CD4-positive, alpha-beta T cell treated with Interleukin-10 for 1 hour (primary cell): ENCODE measurements at regions not wholly inside any gene's neighbourhood (a gene's known extent, or its start where the extent isn't known, plus 50 kb on each side); places are given as distances from the start of the nearest gene placed in this dataset.

ENCODE experiments used
- DNase-seq: peaks from one replicate; pipeline ENCODE4 v3.0.0-alpha.2; 2020

DNA sequence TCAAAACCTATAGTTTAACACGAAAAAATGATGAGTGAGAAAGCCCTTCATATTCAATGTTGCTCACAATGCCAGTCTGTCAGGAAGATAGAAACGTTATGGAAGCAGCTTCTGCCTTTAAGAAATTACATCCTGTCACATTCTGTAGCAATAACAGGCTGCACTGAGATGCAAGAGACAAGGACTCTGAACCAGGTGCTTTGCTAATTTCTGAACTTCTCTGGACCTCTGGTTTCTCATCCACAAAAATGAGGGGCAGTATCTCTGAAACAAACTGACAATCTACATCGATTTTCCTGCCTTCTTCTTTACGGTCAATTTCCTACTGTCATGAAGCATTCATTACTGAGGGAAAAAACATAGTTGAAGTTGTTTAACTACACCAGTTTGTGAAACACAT, 234.0 kb downstream of the SNX13 start:
- DNase-seq: no peak

DNA sequence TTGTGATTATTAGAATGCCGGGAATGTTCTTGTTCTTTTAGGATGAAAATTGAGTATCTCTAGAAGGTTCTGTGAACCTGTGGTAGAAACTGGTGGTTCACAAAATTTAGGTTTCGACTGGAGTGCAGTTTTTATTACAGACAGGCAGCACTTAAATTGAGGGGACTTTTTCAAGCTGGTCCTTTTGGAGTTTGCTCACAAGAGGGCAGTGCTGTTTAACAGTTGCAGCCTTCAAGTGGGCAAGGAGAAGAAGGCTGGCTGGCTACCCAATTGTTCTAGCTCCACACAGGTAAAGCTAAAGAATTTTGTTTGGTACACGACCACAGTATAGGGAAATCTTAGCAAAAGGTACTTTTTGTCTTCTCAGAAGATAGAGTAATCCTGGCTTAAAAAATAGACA, 233.6 kb downstream of the SNX13 start:
- peak; percentile 38 for DNase-seq

DNA sequence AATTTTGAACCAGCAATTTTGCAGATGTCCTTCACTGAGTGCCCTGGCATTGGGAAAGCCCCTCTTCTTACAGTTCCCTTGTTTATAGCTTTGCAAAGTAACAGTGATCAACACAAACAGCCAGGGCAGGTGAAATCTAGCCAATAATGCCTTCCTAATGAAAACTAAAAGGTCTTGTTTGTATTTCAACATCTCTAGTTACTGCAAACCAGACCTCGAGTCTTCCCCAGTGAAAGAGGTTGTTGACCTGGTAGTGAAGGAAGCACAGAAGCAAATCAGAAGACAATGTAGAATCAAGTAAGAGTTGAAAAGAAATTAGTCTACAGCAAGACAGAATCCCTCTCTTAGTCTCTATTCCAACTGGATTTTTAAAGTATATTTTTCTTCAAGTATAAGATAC, 231.2 kb downstream of the SNX13 start:
- no peak for DNase-seq

DNA sequence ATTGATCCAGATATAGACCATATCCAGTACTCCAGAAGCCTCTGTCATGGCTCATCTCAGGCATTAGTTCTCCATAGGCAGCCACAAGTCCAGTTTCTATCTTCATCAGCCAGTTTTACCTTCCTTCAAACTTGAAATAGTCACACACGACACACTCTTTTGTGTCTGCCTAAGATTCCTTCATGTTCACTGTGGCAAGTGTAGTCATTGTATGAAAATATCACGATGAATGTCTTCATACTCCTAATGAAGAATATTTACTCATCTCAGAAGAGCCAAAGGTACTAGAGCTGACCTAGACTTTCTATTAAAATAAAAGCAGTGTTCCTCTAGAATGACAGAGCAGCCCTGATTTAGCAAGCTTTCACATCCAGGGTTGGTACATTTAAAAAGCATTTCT, 230.7 kb downstream of the SNX13 start:
- DNase-seq: no peak

DNA sequence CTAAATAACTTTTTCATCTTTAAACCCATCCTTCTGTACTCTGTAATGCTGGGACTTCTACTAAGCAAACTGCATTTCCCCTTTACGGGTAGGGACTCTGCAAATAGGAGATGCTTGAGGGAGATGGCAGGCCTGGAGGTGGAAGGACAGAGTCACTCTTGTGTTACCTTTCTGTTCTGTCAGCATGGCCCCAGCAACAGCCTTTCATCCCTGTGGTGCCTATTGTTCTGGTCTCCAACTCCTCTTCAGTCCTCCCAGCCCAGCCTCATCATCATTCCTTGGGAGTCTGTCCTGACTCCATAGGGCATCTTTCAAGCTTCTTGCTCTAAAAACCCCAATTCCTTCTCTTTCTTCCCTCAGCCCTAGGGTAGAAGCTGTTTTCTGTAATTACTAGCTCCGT, 230.0 kb downstream of the SNX13 start:
- no peak for DNase-seq

DNA sequence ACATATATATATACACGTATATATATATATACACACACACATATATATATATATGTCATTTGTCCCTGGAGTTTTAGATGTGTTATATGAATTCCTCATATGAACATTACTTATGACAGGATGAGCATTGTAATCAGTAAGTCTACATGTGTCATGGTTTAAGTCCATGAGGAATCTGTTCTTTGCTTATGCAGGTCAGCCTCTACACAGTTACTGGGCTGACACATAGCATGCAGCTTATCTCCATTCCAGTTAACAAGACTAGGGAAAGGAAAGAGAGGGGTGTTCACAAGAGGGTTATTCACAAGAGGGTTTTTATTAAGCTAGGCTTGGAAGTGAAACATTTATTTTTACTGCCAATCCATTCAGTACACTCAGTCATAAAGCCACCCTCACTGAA, 226.7 kb downstream of the SNX13 start:
- no peak for DNase-seq

DNA sequence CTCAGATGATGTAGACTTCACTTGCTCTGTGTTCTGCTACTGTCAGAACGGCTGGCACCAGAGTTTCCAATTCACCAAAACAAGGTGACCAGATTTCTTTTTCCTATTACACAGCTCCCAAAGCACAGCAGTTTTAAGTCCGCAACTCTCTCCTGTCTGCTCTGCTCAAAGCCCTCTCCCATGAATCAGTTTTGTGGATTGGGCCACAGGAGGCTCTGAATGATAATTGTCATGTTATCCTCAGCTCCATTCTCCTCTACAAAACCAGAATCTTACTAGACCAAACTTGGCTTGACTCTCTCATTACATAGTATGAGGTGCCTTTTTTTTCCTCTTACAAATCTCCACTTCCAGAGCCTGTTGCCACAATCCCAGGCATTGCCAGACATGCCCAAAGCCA, 223.5 kb downstream of the SNX13 start:
- DNase-seq: no peak

DNA sequence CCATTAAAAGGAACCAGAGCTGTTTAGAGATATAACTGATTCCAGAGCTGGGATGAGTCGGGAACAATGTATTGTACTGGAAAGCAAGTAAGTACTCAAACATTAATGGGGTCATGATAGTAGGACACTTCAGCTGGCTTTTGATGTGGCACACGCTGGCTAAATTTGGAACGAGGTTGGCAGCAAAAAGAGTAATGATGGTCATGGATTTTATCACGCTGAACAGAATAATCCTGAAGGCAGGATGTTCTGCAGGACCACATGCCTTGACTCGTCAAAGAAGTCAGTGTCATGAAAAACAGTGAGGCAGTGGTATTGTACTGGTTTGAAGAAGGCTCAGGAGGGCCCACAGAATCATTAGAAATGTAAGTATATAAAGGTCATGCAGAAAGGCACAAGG, 220.3 kb downstream of the SNX13 start:
- no peak for DNase-seq

DNA sequence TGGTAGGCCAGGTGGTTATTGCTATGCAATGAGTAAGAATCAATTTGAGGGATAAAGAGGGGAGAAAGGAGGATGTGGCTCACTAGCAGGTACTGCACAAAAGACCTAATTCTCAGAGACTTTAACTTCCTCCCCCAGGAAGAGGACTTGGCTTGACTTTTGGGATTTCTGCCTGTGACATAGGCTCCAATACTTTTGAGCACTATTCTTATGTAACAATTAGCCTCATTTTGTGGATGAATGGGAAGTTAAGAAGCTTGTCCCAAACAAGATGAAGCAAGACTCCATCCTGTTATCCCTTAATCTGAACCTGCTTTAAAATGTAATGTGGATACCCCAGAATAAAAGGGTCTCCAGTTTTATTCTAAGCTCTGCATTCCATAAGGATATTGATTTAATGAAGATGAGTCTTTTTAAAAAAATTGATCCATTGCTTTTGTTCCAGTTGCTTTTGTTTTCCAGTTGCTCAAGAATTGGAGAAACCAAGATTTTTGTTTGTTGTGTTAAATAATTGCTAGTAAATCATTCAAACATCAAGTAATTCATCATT, 218.5 kb downstream of the SNX13 start:
- DNase-seq: no peak

DNA sequence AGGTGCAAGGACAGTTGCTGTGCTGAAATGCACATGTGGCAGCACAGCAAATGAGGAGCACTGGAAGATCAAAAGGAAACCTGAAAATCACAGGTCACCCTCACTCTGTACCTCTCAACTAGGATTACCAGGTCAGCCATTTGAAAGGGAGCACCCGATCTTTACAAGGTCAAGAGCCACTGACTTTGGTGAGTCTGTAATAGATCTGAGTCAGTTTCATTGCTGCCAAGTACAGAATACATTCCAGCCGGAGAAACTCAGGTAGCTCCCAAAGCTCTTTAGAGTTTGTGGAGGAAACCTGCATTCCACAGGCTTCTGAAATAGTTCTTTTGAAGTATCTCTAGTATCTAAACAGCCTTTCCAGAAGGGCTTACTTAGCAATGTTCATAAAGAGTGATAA, 217.5 kb downstream of the SNX13 start:
- no peak for DNase-seq

DNA sequence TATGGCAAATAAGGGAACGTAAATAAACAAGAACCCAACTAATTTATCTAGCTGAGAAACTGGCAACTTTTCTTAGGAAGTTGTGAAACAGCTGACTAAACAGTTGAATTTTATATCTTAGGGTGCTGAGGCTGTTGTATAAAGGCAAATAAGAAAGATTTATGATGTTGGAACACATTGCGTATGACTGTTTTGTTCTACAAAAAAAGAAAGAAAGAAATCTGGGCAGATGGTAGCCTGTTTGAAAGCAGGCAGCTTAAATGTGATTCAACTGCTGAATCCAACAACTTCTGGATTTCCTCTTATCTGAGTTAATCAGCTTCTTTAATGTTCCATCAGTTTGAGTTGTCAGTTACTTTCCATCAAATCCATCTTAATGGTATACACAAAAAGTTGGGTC, 214.5 kb downstream of the SNX13 start:
- DNase-seq: no peak

DNA sequence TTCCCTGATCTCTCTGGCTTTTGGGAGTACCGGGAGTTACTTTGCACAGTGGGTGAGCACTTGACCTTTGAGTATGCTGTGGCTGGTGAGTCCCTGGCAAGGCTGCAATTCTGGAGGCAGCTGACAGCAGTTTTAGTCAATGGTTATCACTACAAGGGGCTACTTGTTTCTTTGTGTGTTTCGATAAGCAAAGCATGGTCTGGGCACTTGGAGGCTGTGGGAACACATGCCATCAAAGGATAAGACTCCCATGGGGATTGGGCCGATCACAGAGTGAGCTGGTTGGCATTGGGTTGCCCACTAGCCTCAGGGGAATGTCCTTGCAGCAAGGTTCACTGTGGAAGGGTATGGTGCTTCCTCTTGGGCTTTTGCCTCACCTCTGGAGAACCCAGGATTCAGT, 208.2 kb downstream of the SNX13 start:
- no peak for DNase-seq
